ENCODE measurements at regions not wholly inside any gene's neighbourhood (a gene's known extent, or its start where the extent isn't known, plus 50 kb on each side); places are given as distances from the start of the nearest gene placed in this dataset.

DNA sequence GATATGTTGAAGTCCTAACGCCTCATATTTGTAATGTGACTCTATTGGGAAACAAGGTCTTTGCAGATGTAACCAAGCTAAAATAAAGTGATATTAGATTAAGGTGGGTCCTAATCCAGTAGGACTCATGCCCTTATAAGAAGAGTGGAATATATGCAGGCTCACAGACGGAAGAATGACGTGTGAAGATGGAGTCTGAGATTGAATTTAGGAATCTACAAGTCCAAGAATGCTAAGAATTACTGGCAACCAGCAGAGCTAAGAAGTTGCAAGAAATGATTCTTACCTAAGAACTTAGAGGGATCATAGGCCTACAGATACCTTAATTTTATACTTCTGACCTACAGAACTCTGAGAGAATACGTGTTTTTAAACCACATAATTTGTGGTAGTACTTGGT is 350.0 kb upstream of the ST8SIA4 start:
- TF ChIP-seq CTCF (conservative IDR thresholded peaks at IDR 0.05; ENCODE audit: low read length) (no peak), EZH2phosphoT487 (IDR thresholded peaks at IDR 0.05; ENCODE audit: borderline replicate concordance, low read depth, low read length) (no peak)

Data from OCI-LY7 (cell line).